MM.1S (cell line): ENCODE measurements at regions not wholly inside any gene's neighbourhood (a gene's known extent, or its start where the extent isn't known, plus 50 kb on each side); places are given as distances from the start of the nearest gene placed in this dataset.

Source experiments
- DNase-seq: peaks from one replicate; pipeline ENCODE4 v3.0.0-alpha.2; 2015
- H2AFZ ChIP-seq: fragments of 300-600 bp; sonication (generic); 2 replicates; pipeline ENCODE4 v1.6.0; 2016; ENCODE audit warnings: antibody characterized with exemption, low read length
- H3F3A ChIP-seq: fragments of 300-600 bp; sonication (generic); 2 replicates; pipeline ENCODE4 v1.6.1; 2016; ENCODE audit warnings: mild to moderate bottlenecking, antibody characterized with exemption, low read length, moderate library complexity, mixed read lengths; ENCODE audit not compliant: insufficient read depth
- H3K27ac ChIP-seq: fragments of 300-600 bp; sonication (generic); 2 replicates; pipeline ENCODE4 v1.5.1; 2016; ENCODE audit warnings: mild to moderate bottlenecking, low read length
- H3K27me3 ChIP-seq: fragments of 300-600 bp; sonication (generic); replicated peaks from 2 replicates; pipeline ENCODE4 v1.6.0; 2016; ENCODE audit warnings: low read length; ENCODE audit not compliant: insufficient read depth
- H3K36me3 ChIP-seq: fragments of 300-600 bp; sonication (generic); replicated peaks from 2 replicates; pipeline ENCODE4 v1.6.1; 2016; ENCODE audit warnings: mild to moderate bottlenecking, low read length, mixed read lengths; ENCODE audit not compliant: insufficient read depth
- H3K4me1 ChIP-seq: fragments of 300-600 bp; sonication (generic); 2 replicates; pipeline ENCODE4 v1.6.1; 2016; ENCODE audit warnings: low read length, mixed read lengths
- H3K4me2 ChIP-seq: fragments of 300-600 bp; sonication (generic); 2 replicates; pipeline ENCODE4 v1.6.0; 2016; ENCODE audit warnings: low read depth, low read length
- H3K4me3 ChIP-seq: fragments of 300-600 bp; sonication (generic); 2 replicates; pipeline ENCODE4 v1.5.1; 2016; ENCODE audit warnings: low read length, mixed read lengths
- H3K79me2 ChIP-seq: fragments of 300-600 bp; sonication (generic); 2 replicates; pipeline ENCODE4 v1.6.1; 2016; ENCODE audit warnings: mixed run types, low read length, mixed read lengths
- H3K9ac ChIP-seq: fragments of 300-600 bp; sonication (generic); 2 replicates; pipeline ENCODE4 v1.6.1; 2016; ENCODE audit warnings: low read length, mixed read lengths
- H3K9me2 ChIP-seq: fragments of 300-600 bp; sonication (generic); replicated peaks from 2 replicates; pipeline ENCODE4 v1.6.1; 2016; ENCODE audit warnings: mild to moderate bottlenecking, low read length, mixed read lengths; ENCODE audit not compliant: insufficient read depth
- H3K9me3 ChIP-seq: fragments of 300-600 bp; sonication (generic); replicated peaks from 2 replicates; pipeline ENCODE4 v1.6.1; 2016; ENCODE audit warnings: mild to moderate bottlenecking, low read length, mixed read lengths; ENCODE audit not compliant: insufficient read depth
- H4K20me1 ChIP-seq: fragments of 300-600 bp; sonication (generic); 2 replicates; pipeline ENCODE4 v1.6.1; 2016; ENCODE audit warnings: mild to moderate bottlenecking, low read length, moderate library complexity, mixed read lengths; ENCODE audit not compliant: insufficient read depth
- CTCF ChIP-seq: fragments of 300-600 bp; sonication (generic); IDR thresholded peaks from 2 replicates; pipeline ENCODE4 v1.5.1; 2016; ENCODE audit warnings: antibody characterized with exemption, low read length, mixed read lengths
- EZH2 ChIP-seq: fragments of 300-600 bp; sonication (generic); optimal IDR thresholded peaks from 2 replicates; pipeline ENCODE3; 2017; ENCODE audit warnings: low read depth, mild to moderate bottlenecking, antibody characterized with exemption, low read length, mixed read lengths
- EZH2phosphoT487 ChIP-seq: fragments of 300-600 bp; sonication (generic); IDR thresholded peaks from 2 replicates; pipeline ENCODE4 v1.6.1; 2018; ENCODE audit warnings: antibody characterized with exemption, low read length

- H3K9me2 ChIP-seq, result no peaks in the 10 kb centered on the region
- H3K4me1 ChIP-seq, result no peaks in the 10 kb centered on the region
- no peak overlapping the region for H3K4me3 ChIP-seq
- H3K27ac ChIP-seq, result no peak overlapping the region
- TF ChIP-seq EZH2 (no peak), CTCF (no peak), EZH2phosphoT487 (no peak)
- H3K36me3 ChIP-seq, result no peaks in the 10 kb centered on the region
- DNase-seq, result no peak
- no peak overlapping the region for H2AFZ ChIP-seq
- H3K4me2 ChIP-seq, result no peak overlapping the region
- H3F3A ChIP-seq, result no peaks in the 10 kb centered on the region
- H3K9me3 ChIP-seq, result no peaks in the 10 kb centered on the region
- no peak overlapping the region for H3K9ac ChIP-seq
- no peaks in the 10 kb centered on the region for H4K20me1 ChIP-seq
- H3K27me3 ChIP-seq, result no peaks in the 10 kb centered on the region
- no peaks in the 10 kb centered on the region for H3K79me2 ChIP-seq
These were observed 363.6 kb upstream of the LARGE1 start for GRCh38 chr22:34283844-34284243.

- H3K27me3 ChIP-seq, result no peaks in the 10 kb centered on the region
- no peak overlapping the region for H3K9ac ChIP-seq
- no peaks in the 10 kb centered on the region for H3K4me1 ChIP-seq
- no peak overlapping the region for H3K4me3 ChIP-seq
- no peaks in the 10 kb centered on the region for H3K9me2 ChIP-seq
- H3K27ac ChIP-seq, result no peak overlapping the region
- H3K36me3 ChIP-seq, result no peaks in the 10 kb centered on the region
- TF ChIP-seq EZH2phosphoT487, result no peak
- TF ChIP-seq EZH2, result no peak
- TF ChIP-seq CTCF, result no peak
- no peaks in the 10 kb centered on the region for H3F3A ChIP-seq
- H3K9me3 ChIP-seq, result no peaks in the 10 kb centered on the region
- H3K4me2 ChIP-seq, result no peak overlapping the region
- DNase-seq, result no peak
- no peaks in the 10 kb centered on the region for H4K20me1 ChIP-seq
- no peaks in the 10 kb centered on the region for H3K79me2 ChIP-seq
- no peak overlapping the region for H2AFZ ChIP-seq
These were observed 373.0 kb upstream of the LARGE1 start for GRCh38 chr22:34293324-34293723.

GRCh38 chr22:34294476-34294875, 374.2 kb upstream of the LARGE1 start:
- Histone ChIP-seq H3K4me2 (no peak overlapping the region), H4K20me1 (no peaks in the 10 kb centered on the region), H3K9me2 (no peaks in the 10 kb centered on the region), H3K27me3 (no peaks in the 10 kb centered on the region), H3K4me1 (no peaks in the 10 kb centered on the region), H3K79me2 (no peaks in the 10 kb centered on the region), H3K36me3 (no peaks in the 10 kb centered on the region), H2AFZ (no peak overlapping the region), H3K9ac (no peak overlapping the region), H3K4me3 (no peak overlapping the region), H3K27ac (no peak overlapping the region), H3F3A (no peaks in the 10 kb centered on the region), H3K9me3 (no peaks in the 10 kb centered on the region)
- no peak for TF ChIP-seq EZH2phosphoT487
- TF ChIP-seq CTCF, result no peak
- no peak for TF ChIP-seq EZH2
- no peak for DNase-seq
